ENCODE measurements at regions not wholly inside any gene's neighbourhood (a gene's known extent, or its start where the extent isn't known, plus 50 kb on each side); places are given as distances from the start of the nearest gene placed in this dataset.

DNA sequence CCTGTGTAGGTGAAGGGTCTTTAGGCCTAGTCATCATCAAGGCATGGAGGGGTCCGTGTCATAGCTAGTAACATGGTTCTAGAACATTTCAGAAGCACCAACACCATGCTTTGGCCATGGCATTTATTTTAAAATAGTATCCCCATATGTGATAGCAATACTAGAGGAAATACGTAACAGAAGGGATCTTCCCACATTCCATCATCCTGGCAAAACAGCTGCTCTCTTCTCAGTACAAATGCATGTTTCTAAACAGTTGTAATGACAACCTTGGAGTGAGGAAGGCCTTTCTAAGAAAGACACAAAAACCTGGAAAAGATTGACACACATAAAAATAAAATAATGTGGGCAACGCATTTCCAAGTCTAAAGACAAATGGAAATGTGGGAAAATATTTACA lies 97.6 kb downstream of the GADD45G start (continued):
- TF ChIP-seq, protein P1, sequence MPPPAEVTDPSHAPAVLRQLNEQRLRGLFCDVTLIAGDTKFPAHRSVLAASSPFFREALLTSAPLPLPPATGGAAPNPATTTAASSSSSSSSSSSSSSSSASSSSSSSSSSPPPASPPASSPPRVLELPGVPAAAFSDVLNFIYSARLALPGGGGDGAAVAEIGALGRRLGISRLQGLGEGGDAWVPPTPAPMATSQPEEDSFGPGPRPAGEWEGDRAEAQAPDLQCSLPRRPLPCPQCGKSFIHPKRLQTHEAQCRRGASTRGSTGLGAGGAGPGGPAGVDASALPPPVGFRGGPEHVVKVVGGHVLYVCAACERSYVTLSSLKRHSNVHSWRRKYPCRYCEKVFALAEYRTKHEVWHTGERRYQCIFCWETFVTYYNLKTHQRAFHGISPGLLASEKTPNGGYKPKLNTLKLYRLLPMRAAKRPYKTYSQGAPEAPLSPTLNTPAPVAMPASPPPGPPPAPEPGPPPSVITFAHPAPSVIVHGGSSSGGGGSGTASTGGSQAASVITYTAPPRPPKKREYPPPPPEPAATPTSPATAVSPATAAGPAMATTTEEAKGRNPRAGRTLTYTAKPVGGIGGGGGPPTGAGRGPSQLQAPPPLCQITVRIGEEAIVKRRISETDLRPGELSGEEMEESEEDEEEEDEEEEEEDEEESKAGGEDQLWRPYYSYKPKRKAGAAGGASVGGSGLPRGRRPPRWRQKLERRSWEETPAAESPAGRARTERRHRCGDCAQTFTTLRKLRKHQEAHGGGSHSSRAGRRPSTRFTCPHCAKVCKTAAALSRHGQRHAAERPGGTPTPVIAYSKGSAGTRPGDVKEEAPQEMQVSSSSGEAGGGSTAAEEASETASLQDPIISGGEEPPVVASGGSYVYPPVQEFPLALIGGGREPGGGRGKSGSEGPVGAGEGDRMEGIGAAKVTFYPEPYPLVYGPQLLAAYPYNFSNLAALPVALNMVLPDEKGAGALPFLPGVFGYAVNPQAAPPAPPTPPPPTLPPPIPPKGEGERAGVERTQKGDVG (CRISPR knock-in tag; IDR thresholded peaks at IDR 0.05), result no peak
- TF ChIP-seq STAT1 (conservative IDR thresholded peaks at IDR 0.05), result no peak

GRCh38 chr9:89705651-89706050 lies 100.8 kb downstream of the GADD45G start:
- ChIA-PET POLR2A (no interaction called here), RAD21 (ENCODE audit: unreplicated experiment) (interaction anchor here (4.2 kb wide), 1 partner anchor 48 kb away, joined by 13 read pairs; no protein-coding TSS in a partner anchor), SMC1A (ENCODE audit: uncharacterized antibody, unreplicated experiment) (no interaction called here), CTCF (no interaction called here)
- Histone ChIP-seq H3K9me3 (replicated peaks; ENCODE audit: control insufficient read depth, insufficient read depth, low read length) (no peaks in the 10 kb centered on the region), H3K4me3 (no peak overlapping the region), H3K27ac (ENCODE audit: control insufficient read depth, insufficient read depth) (0 out of 2 replicates have a peak overlapping the region, but pooled peaks have one; percentile 11), H4K20me1 (ENCODE audit: control insufficient read depth, insufficient read depth) (no peaks in the 10 kb centered on the region), H2AFZ (ENCODE audit: control insufficient read depth, low read depth, low read length) (no peak overlapping the region; the same call in 1 of the 2 replicates), H3K4me2 (ENCODE audit: control insufficient read depth, insufficient read depth) (peak overlapping the region; percentile 30; the same call in 1 of the 2 replicates), H3K36me3 (ENCODE audit: control insufficient read depth in 2 of 2, insufficient read depth in 2 of 2, low read length in 1 of 2) (no peaks in the 10 kb centered on the region), H3K79me2 (ENCODE audit: control insufficient read depth, insufficient read depth, low read length) (peaks cover 10% of the 10 kb centered on the region), H3K9ac (ENCODE audit: control insufficient read depth, insufficient read depth, low read length) (no peak overlapping the region), H3K27me3 (replicated peaks in 1 of 2; ENCODE audit: control insufficient read depth in 2 of 2, insufficient read depth in 2 of 2, low read length in 1 of 2) (no peaks in the 10 kb centered on the region), H3K4me1 (ENCODE audit: control insufficient read depth, insufficient read depth, low read length) (peaks cover 19% of the 10 kb centered on the region)
- WGBS (ENCODE audit: insufficient coverage, insufficient replicate concordance, low lambda C conversion rate, missing lambda C conversion rate), result 0% methylated on average over 1 of the region's 1 CpG
- no peak for TF ChIP-seq TCF3 (IDR thresholded peaks at IDR 0.05; ENCODE audit: borderline replicate concordance, insufficient read depth, low read depth, low read length)
- ATAC-seq (no peak), DNase-seq (ENCODE audit: low read depth, low spot score) (no peak), FAIRE-seq (no peak)
- intact Hi-C loops (cut with micrococcal nuclease; ENCODE audit: unreplicated experiment), result no loop called here
- in situ Hi-C loops (cut with MboI), result no loop called here
- BruUV-seq (replicated peaks), result no TSS peak
